ENCODE measurements at regions not wholly inside any gene's neighbourhood (a gene's known extent, or its start where the extent isn't known, plus 50 kb on each side); places are given as distances from the start of the nearest gene placed in this dataset.

- no peak for TF ChIP-seq POLR2A (IDR thresholded peaks at IDR 0.05; ENCODE audit: low read depth, low read length)
- TF ChIP-seq POLR2AphosphoS5 (IDR thresholded peaks at IDR 0.05; ENCODE audit: low read depth, low read length), result no peak
- TF ChIP-seq TAF1 (IDR thresholded peaks at IDR 0.05; ENCODE audit: borderline replicate concordance, low read depth, low read length), result no peak
Measured at GRCh38 chr14:34119107-34119858, 168.4 kb upstream of the EGLN3 start.

Measured in GM12892 (cell line).